HepG2 (cell line): ENCODE measurements at regions not wholly inside any gene's neighbourhood (a gene's known extent, or its start where the extent isn't known, plus 50 kb on each side); places are given as distances from the start of the nearest gene placed in this dataset.
A peak's percentile ranks its signal among the peaks of the same experiment; 100 is the strongest.

Source experiments
- AHR ChIP-seq: IDR thresholded peaks from 2 replicates; pipeline ENCODE4 v1.6.1; 2018; ENCODE audit warnings: missing genetic modification reagents, missing compliant biosample characterization
- CBX1 ChIP-seq: IDR thresholded peaks from one replicate; pipeline ENCODE4 v1.6.1; 2016; ENCODE audit warnings: antibody characterized with exemption, low read depth
- CEBPG ChIP-seq: IDR thresholded peaks from 2 replicates; pipeline ENCODE4 v1.6.1; 2016
- CHD2 ChIP-seq: IDR thresholded peaks from 2 replicates; pipeline ENCODE4 v1.6.1; 2011; ENCODE audit warnings: low read depth, low read length, improper control_type of control experiment
- ETV5 ChIP-seq: IDR thresholded peaks from 2 replicates; pipeline ENCODE4 v1.6.1; 2018; ENCODE audit warnings: missing biosample characterization, missing genetic modification reagents, inconsistent platforms, borderline replicate concordance
- ETV6 ChIP-seq: sonication (generic); formaldehyde crosslinking; conservative IDR thresholded peaks from 2 replicates; pipeline ENCODE4 v1.4.0; 2020; ENCODE audit warnings: missing genetic modification reagents
- FLYWCH1 ChIP-seq: sonication (generic); formaldehyde crosslinking; IDR thresholded peaks from 2 replicates; pipeline ENCODE4 v1.8.1; 2023; ENCODE audit warnings: mild to moderate bottlenecking, missing genetic modification reagents
- FOXA1 ChIP-seq, 2 experiments: fragments of 450-650 bp in 1 of 2; sonication (generic) in 1 of 2; formaldehyde crosslinking in 1 of 2; IDR thresholded peaks; 2 replicates each; pipeline versions ENCODE4 v1.4.0 to v1.6.1; 2016 to 2020; ENCODE audit warnings: missing genetic modification reagents in 1 of 2
- HDAC1 ChIP-seq: sonication (generic); formaldehyde crosslinking; IDR thresholded peaks from 2 replicates; pipeline ENCODE4 v1.5.1; 2020; ENCODE audit warnings: mild to moderate bottlenecking, missing genetic modification reagents
- IRF2 ChIP-seq: IDR thresholded peaks from 2 replicates; pipeline ENCODE4 v1.6.1; 2018; ENCODE audit warnings: missing genetic modification reagents, missing compliant biosample characterization
- ISL2 ChIP-seq: sonication (generic); formaldehyde crosslinking; IDR thresholded peaks from 2 replicates; pipeline ENCODE4 v1.5.0; 2020; ENCODE audit warnings: missing genetic modification reagents
- JARID2 ChIP-seq: sonication (generic); formaldehyde crosslinking; IDR thresholded peaks from 2 replicates; pipeline ENCODE4 v1.8.1; 2023; ENCODE audit warnings: missing genetic modification reagents, inconsistent platforms; ENCODE audit not compliant: insufficient replicate concordance
- KDM6A ChIP-seq: IDR thresholded peaks from 2 replicates; pipeline ENCODE4 v1.6.1; 2016; ENCODE audit warnings: low read depth
- NCOA2 ChIP-seq: sonication (generic); formaldehyde crosslinking; IDR thresholded peaks from 2 replicates; pipeline ENCODE4 v1.8.0; 2022; ENCODE audit warnings: inconsistent platforms
- NKX3-1 ChIP-seq: sonication (generic); formaldehyde crosslinking; IDR thresholded peaks from 2 replicates; pipeline ENCODE4 v1.5.0; 2020; ENCODE audit warnings: missing genetic modification reagents
- NR2F2 ChIP-seq: IDR thresholded peaks from 2 replicates; pipeline ENCODE4 v1.6.1; 2012; ENCODE audit warnings: low read depth, inconsistent platforms, borderline replicate concordance
- POGZ ChIP-seq: sonication (generic); formaldehyde crosslinking; IDR thresholded peaks from 2 replicates; pipeline ENCODE4 v1.4.0; 2020; ENCODE audit warnings: mild to moderate bottlenecking, missing genetic modification reagents
- RARA ChIP-seq: IDR thresholded peaks from 2 replicates; pipeline ENCODE4 v1.6.1; 2016; ENCODE audit warnings: missing genetic modification reagents, missing compliant biosample characterization
- RBFOX2 ChIP-seq: fragments of 200-400 bp; formaldehyde crosslinking; IDR thresholded peaks from 2 replicates; pipeline ENCODE4 v1.6.1; 2017; ENCODE audit warnings: low read depth, mild to moderate bottlenecking, low read length
- RFX5 ChIP-seq: IDR thresholded peaks from 2 replicates; pipeline ENCODE4 v1.6.1; 2011; ENCODE audit warnings: low read depth, low read length, improper control_type of control experiment
- SIX1 ChIP-seq: sonication (generic); formaldehyde crosslinking; IDR thresholded peaks from 2 replicates; pipeline ENCODE4 v1.4.0; 2020; ENCODE audit warnings: missing genetic modification reagents, borderline replicate concordance
- SNAI1 ChIP-seq: sonication (generic); formaldehyde crosslinking; IDR thresholded peaks from 2 replicates; pipeline ENCODE4 v1.5.0; 2020; ENCODE audit warnings: mild to moderate bottlenecking, missing genetic modification reagents, borderline replicate concordance
- SOX13 ChIP-seq, 3 experiments: fragments of 450-650 bp in 1 of 3; sonication (generic) in 1 of 3; formaldehyde crosslinking in 1 of 3; IDR thresholded peaks in 2 of 3; conservative IDR thresholded peaks in 1 of 3; 2 replicates each; pipeline versions ENCODE4 v1.5.0 to v1.6.1; 2016 to 2020; ENCODE audit warnings: antibody characterized with exemption in 1 of 3, mild to moderate bottlenecking in 1 of 3, missing compliant biosample characterization in 1 of 3, missing genetic modification reagents in 1 of 3, moderate library complexity in 1 of 3
- SOX5 ChIP-seq: IDR thresholded peaks from 2 replicates; pipeline ENCODE4 v1.6.1; 2016; ENCODE audit warnings: borderline replicate concordance
- ZBTB43 ChIP-seq: sonication (generic); formaldehyde crosslinking; conservative IDR thresholded peaks from 2 replicates; pipeline ENCODE4 v1.4.0; 2020; ENCODE audit warnings: missing genetic modification reagents
- ZFX ChIP-seq: sonication (generic); formaldehyde crosslinking; IDR thresholded peaks from 2 replicates; pipeline ENCODE4 v1.4.0; 2020; ENCODE audit warnings: mild to moderate bottlenecking, low read depth, missing genetic modification reagents, moderate library complexity
- ZNF567 ChIP-seq: sonication (generic); formaldehyde crosslinking; IDR thresholded peaks from 2 replicates; pipeline ENCODE4 v1.8.1; 2023; ENCODE audit warnings: mild to moderate bottlenecking, missing genetic modification reagents, borderline replicate concordance
- ZNF652 ChIP-seq: IDR thresholded peaks from 2 replicates; pipeline ENCODE4 v1.6.1; 2016; ENCODE audit warnings: low read depth, borderline replicate concordance
- ZNF709 ChIP-seq: sonication (generic); formaldehyde crosslinking; IDR thresholded peaks from 2 replicates; pipeline ENCODE4 v1.5.0; 2020; ENCODE audit warnings: mild to moderate bottlenecking, missing genetic modification reagents
- ZSCAN29 ChIP-seq: sonication (generic); formaldehyde crosslinking; conservative IDR thresholded peaks from 2 replicates; pipeline ENCODE4 v1.4.0; 2020; ENCODE audit warnings: mild to moderate bottlenecking, missing genetic modification reagents

GRCh38 chr10:92756201-92757065 lies 66.7 kb downstream of the HHEX start (continued):
- TF ChIP-seq NKX3-1 (CRISPR knock-in tag) = 0 out of 2 replicates have a peak, but pooled peaks have one; percentile 55
- TF ChIP-seq JARID2 (CRISPR knock-in tag) = no peak
- peak; percentile 100 for TF ChIP-seq SIX1 (CRISPR knock-in tag)
- TF ChIP-seq CEBPG (CRISPR knock-in tag) = peak; percentile 48
- TF ChIP-seq FOXA1 (IDR thresholded peaks at IDR 0.05) = no peak
- TF ChIP-seq FOXA1 (CRISPR knock-in tag; IDR thresholded peaks at IDR 0.05) = peak; percentile 93
- TF ChIP-seq ETV6 (CRISPR knock-in tag) = peak; percentile 87; the same call in 1 of the 2 replicates
- no peak for TF ChIP-seq FLYWCH1 (CRISPR knock-in tag)
- TF ChIP-seq SNAI1 (CRISPR knock-in tag) = no peak
- TF ChIP-seq ZSCAN29 = no peak
- no peak for TF ChIP-seq ZNF567
- no peak for TF ChIP-seq AHR
- peak; percentile 27; the same call in 1 of the 2 replicates for TF ChIP-seq POGZ (CRISPR knock-in tag)
- TF ChIP-seq RFX5 = no peak
- no peak for TF ChIP-seq CBX1
- peak; percentile 61; the same call in 1 of the 2 replicates for TF ChIP-seq SOX13 (IDR thresholded peaks at IDR 0.05)
- peak in 1 of 2 experiments; percentile 89; a peak in 2 of 4 replicates for TF ChIP-seq SOX13 (CRISPR knock-in tag; conservative IDR thresholded peaks at IDR 0.05 in 1 of 2, IDR thresholded peaks at IDR 0.05 in 1 of 2)
- 0 out of 2 replicates have a peak, but pooled peaks have one; percentile 66 for TF ChIP-seq IRF2 (CRISPR knock-in tag)
- TF ChIP-seq ZBTB43 (CRISPR knock-in tag) = 0 out of 2 replicates have a peak, but pooled peaks have one; percentile 46
- peak; percentile 73 for TF ChIP-seq RARA (CRISPR knock-in tag)
- peak; percentile 92 for TF ChIP-seq ETV5 (CRISPR knock-in tag)
- TF ChIP-seq RBFOX2 = 0 out of 2 replicates have a peak, but pooled peaks have one; percentile 19
- TF ChIP-seq CHD2 = no peak
- TF ChIP-seq NR2F2 = 0 out of 2 replicates have a peak, but pooled peaks have one; percentile 17
- TF ChIP-seq ISL2 = peak; percentile 95
- peak; percentile 83; the same call in 1 of the 2 replicates for TF ChIP-seq SOX5 (CRISPR knock-in tag)
- TF ChIP-seq HDAC1 (CRISPR knock-in tag) = no peak
- peak; percentile 42; the same call in 1 of the 2 replicates for TF ChIP-seq ZFX
- no peak for TF ChIP-seq ZNF709
- peak; percentile 82 for TF ChIP-seq NCOA2 (CRISPR knock-in tag)
- peak; percentile 58; the same call in 1 of the 2 replicates for TF ChIP-seq ZNF652
- TF ChIP-seq KDM6A = no peak
